ENCODE measurements at regions not wholly inside any gene's neighbourhood (a gene's known extent, or its start where the extent isn't known, plus 50 kb on each side); places are given as distances from the start of the nearest gene placed in this dataset.

GRCh38 chr3:168645180-168645579 lies 549.5 kb upstream of the GOLIM4 start:
- ChIA-PET CTCF (no interaction called here), POLR2A (no interaction called here)
- no peaks in the 10 kb centered on the region for H3K27me3 Mint-ChIP-seq
- H3K4me1 Mint-ChIP-seq: no peaks in the 10 kb centered on the region
- TF ChIP-seq CTCF (IDR thresholded peaks at IDR 0.05): no peak
- no peak overlapping the region for H3K4me3 Mint-ChIP-seq
- H3K36me3 Mint-ChIP-seq (ENCODE audit: low read depth): no peaks in the 10 kb centered on the region
- no peak overlapping the region for H3K27ac Mint-ChIP-seq
- peaks cover 4% of the 10 kb centered on the region for H3K9me3 Mint-ChIP-seq
- DNase-seq (no peak), ATAC-seq (ENCODE audit: low read depth) (no peak)
- intact Hi-C loops (cut with micrococcal nuclease): no loop called here

- no peak overlapping the region for H3K4me3 Mint-ChIP-seq
- CTCF ChIA-PET: no interaction called here
- no peak for TF ChIP-seq CTCF (IDR thresholded peaks at IDR 0.05)
- no peak overlapping the region for H3K27ac Mint-ChIP-seq
- H3K4me1 Mint-ChIP-seq: no peaks in the 10 kb centered on the region
- ATAC-seq (ENCODE audit: low read depth) (no peak), DNase-seq (no peak)
- no peaks in the 10 kb centered on the region for H3K27me3 Mint-ChIP-seq
- no peaks in the 10 kb centered on the region for H3K36me3 Mint-ChIP-seq (ENCODE audit: low read depth)
- no peaks in the 10 kb centered on the region for H3K9me3 Mint-ChIP-seq
- POLR2A ChIA-PET: no interaction called here
- intact Hi-C loops (cut with micrococcal nuclease): no loop called here
These were observed 532.8 kb upstream of the GOLIM4 start for GRCh38 chr3:168628549-168628948.

GRCh38 chr3:168625477-168625876 lies 529.8 kb upstream of the GOLIM4 start:
- Mint-ChIP-seq H3K36me3 (ENCODE audit: low read depth) (no peaks in the 10 kb centered on the region), H3K27me3 (no peaks in the 10 kb centered on the region), H3K4me3 (no peak overlapping the region), H3K9me3 (no peaks in the 10 kb centered on the region), H3K4me1 (no peaks in the 10 kb centered on the region), H3K27ac (no peak overlapping the region)
- ATAC-seq (ENCODE audit: low read depth): no peak
- CTCF ChIA-PET: no interaction called here
- TF ChIP-seq CTCF (IDR thresholded peaks at IDR 0.05): no peak
- DNase-seq: no peak
- intact Hi-C loops (cut with micrococcal nuclease): no loop called here
- POLR2A ChIA-PET: no interaction called here

- Mint-ChIP-seq H3K27me3 (no peaks in the 10 kb centered on the region), H3K27ac (no peak overlapping the region), H3K36me3 (ENCODE audit: low read depth) (no peaks in the 10 kb centered on the region), H3K4me3 (no peak overlapping the region), H3K9me3 (no peaks in the 10 kb centered on the region), H3K4me1 (no peaks in the 10 kb centered on the region)
- no peak for DNase-seq
- ATAC-seq (ENCODE audit: low read depth): no peak
- POLR2A ChIA-PET: no interaction called here
- intact Hi-C loops (cut with micrococcal nuclease): no loop called here
- CTCF ChIA-PET: no interaction called here
- no peak for TF ChIP-seq CTCF (IDR thresholded peaks at IDR 0.05)
These were observed 529.2 kb upstream of the GOLIM4 start for GRCh38 chr3:168624892-168625448.

- intact Hi-C loops (cut with micrococcal nuclease): no loop called here
- Mint-ChIP-seq H3K4me1 (no peaks in the 10 kb centered on the region), H3K27ac (no peak overlapping the region), H3K27me3 (no peaks in the 10 kb centered on the region), H3K4me3 (no peak overlapping the region), H3K9me3 (no peaks in the 10 kb centered on the region), H3K36me3 (ENCODE audit: low read depth) (no peaks in the 10 kb centered on the region)
- no peak for DNase-seq
- POLR2A ChIA-PET: no interaction called here
- TF ChIP-seq CTCF (IDR thresholded peaks at IDR 0.05): no peak
- no peak for ATAC-seq (ENCODE audit: low read depth)
- CTCF ChIA-PET: no interaction called here
These were observed 528.5 kb upstream of the GOLIM4 start for GRCh38 chr3:168624195-168624594.
